ENCODE measurements at regions not wholly inside any gene's neighbourhood (a gene's known extent, or its start where the extent isn't known, plus 50 kb on each side); places are given as distances from the start of the nearest gene placed in this dataset.
A peak's percentile ranks its signal among the peaks of the same experiment; 100 is the strongest.

DNA sequence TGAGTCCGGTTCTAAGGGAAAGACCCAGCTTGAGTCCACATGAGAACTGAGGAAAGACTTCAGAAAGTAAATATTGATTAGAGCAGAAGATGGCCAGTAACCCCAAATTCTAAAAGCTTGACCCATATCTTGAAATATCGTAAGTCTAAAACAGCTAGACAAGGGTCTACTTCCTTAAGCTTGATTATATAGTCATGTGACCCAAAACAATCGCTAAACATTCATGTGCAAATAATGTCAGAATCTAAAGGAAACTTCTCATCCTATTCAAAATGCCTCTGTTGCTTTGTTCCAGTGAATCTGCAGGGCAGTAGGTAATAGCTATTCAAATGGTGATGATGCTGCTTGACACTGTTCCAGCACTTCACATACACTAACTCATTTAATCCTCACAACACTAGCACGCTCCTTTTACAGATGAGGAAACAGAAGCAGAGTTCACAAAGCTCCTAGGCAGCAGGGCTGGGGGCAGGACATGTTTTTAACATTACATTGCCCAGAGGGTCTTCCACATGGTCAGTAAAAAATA, 52.6 kb downstream of the TCF20 start:
- H3K9me3 Mint-ChIP-seq, result no peaks in the 10 kb centered on the region
- ATAC-seq (no peak), DNase-seq (no peak)
- TF ChIP-seq CTCF (IDR thresholded peaks at IDR 0.05), result no peak
- intact Hi-C loops (cut with micrococcal nuclease), result no loop called here
- H3K4me1 Mint-ChIP-seq (ENCODE audit: low read depth), result peaks cover 46% of the 10 kb centered on the region
- peaks cover 16% of the 10 kb centered on the region for H3K36me3 Mint-ChIP-seq (ENCODE audit: low read depth)
- no peaks in the 10 kb centered on the region for H3K27me3 Mint-ChIP-seq
- peak overlapping the region; percentile 90 for H3K27ac Mint-ChIP-seq
- H3K4me3 Mint-ChIP-seq, result no peak overlapping the region
- ChIA-PET CTCF (interaction anchor here (1.1 to 2.0 kb wide), 5 partner anchors 9 to 252 kb away, joined by 3 to 6 read pairs (median 3); no protein-coding TSS in a partner anchor), POLR2A (interaction anchor here (0.8 kb wide), 1 partner anchor 677 kb away, joined by 3 read pairs; no protein-coding TSS in a partner anchor)

DNA sequence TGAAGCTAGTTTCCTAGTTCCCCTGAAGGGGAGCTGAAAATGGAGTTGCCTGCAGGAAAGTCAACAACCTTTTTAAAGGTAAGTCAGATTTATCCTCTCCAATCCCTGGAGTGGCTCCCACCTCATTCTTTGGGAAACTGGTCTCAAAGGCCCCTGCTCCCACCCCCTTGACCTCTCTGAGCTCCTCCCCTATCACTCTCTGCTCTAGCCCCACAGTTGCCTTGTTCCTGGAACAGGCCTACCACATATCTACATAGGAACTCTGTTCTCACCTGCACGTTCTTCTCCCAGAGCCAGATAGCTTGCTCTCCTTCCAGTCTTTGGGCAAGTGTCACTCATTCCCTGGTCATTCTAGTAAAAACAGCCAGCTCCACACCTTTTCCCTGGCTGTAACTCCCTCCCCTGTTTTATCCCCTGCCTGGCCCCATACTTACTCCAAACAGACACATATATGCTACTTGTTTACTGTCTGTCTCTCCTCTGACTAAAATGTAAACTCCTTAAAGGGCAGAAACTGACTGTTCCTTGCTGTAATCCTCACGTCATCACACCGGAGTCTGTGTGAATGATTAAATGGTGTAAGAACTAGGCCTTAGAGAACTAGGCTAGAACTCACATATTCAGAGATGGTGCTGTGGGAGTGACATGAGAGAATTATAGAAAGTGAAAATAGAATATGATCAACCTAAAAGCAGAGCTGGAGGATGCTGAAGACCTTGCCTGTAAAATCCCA, 53.3 kb downstream of the TCF20 start:
- Mint-ChIP-seq H3K27ac (peak overlapping the region; percentile 90), H3K36me3 (ENCODE audit: low read depth) (peaks cover 18% of the 10 kb centered on the region), H3K27me3 (no peaks in the 10 kb centered on the region), H3K4me1 (ENCODE audit: low read depth) (peaks cover 40% of the 10 kb centered on the region), H3K9me3 (no peaks in the 10 kb centered on the region), H3K4me3 (no peak overlapping the region)
- intact Hi-C loops (cut with micrococcal nuclease), result no loop called here
- DNase-seq, result peak; percentile 23
- no peak for TF ChIP-seq CTCF (IDR thresholded peaks at IDR 0.05)
- ATAC-seq, result peak; percentile 83
- POLR2A ChIA-PET, result interaction anchor here (0.8 kb wide), 1 partner anchor 677 kb away, joined by 3 read pairs; no protein-coding TSS in a partner anchor
- CTCF ChIA-PET, result interaction anchor here (1.2 to 2.0 kb wide), 4 partner anchors 9 to 251 kb away, joined by 3 to 6 read pairs (median 4); no protein-coding TSS in a partner anchor

DNA sequence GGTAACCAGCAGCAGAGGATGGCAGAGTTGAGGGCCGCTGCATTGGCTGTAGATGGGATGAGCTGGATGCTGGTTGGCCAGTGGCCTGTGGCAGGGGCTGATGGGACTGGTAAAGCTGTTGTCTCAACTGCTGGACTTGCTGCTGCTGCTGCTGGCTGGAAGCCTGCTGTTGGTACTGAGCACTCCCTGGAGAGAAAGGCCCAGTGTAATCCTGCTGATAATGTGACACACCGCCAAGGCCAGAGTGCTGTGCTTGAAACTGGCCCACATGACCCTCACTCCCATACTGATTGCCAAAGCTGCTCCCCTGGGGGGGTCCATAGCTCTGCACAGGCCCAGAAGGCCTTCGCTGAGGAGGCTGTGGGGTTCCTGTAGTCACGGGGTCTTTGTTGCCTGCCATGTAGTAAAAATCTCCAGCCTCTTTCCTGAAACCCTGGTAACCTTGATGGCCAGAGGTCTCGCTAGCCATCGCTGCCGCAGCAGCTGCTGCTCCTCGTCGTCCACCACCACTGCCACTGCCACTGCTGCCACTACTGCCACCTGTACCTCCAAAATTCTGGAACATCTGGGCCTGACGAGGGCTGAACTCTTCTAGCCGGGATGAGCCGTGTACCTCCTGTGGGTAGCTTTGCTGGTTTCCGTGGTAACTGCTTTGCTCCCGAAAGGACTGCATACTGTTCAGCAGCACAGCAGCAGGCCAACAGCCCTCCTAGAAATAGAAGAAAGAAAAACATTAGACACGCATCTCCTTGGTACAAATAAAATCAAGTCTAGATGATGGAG, 55.6 kb downstream of the TCF20 start:
- intact Hi-C loops (cut with micrococcal nuclease), result no loop called here
- DNase-seq, result no peak
- no peaks in the 10 kb centered on the region for H3K9me3 Mint-ChIP-seq
- H3K27me3 Mint-ChIP-seq, result no peaks in the 10 kb centered on the region
- CTCF ChIA-PET, result interaction anchor here (1.4 kb wide), 1 partner anchor 22 kb away, joined by 3 read pairs; no protein-coding TSS in a partner anchor
- H3K4me3 Mint-ChIP-seq, result no peak overlapping the region
- POLR2A ChIA-PET, result no interaction called here
- ATAC-seq, result no peak
- H3K27ac Mint-ChIP-seq, result no peak overlapping the region
- peaks cover 30% of the 10 kb centered on the region for H3K4me1 Mint-ChIP-seq (ENCODE audit: low read depth)
- H3K36me3 Mint-ChIP-seq (ENCODE audit: low read depth), result peaks cover 29% of the 10 kb centered on the region
- TF ChIP-seq CTCF (IDR thresholded peaks at IDR 0.05), result no peak

GRCh38 chr22:42208362-42208761, 62.1 kb downstream of the TCF20 start:
- no peak for DNase-seq
- no peak for TF ChIP-seq CTCF (IDR thresholded peaks at IDR 0.05)
- H3K4me1 Mint-ChIP-seq (ENCODE audit: low read depth), result peaks cover 37% of the 10 kb centered on the region
- no peak overlapping the region for H3K4me3 Mint-ChIP-seq
- H3K9me3 Mint-ChIP-seq, result no peaks in the 10 kb centered on the region
- H3K36me3 Mint-ChIP-seq (ENCODE audit: low read depth), result peaks cover 37% of the 10 kb centered on the region
- no peak for ATAC-seq
- ChIA-PET POLR2A (no interaction called here), CTCF (no interaction called here)
- H3K27me3 Mint-ChIP-seq, result no peaks in the 10 kb centered on the region
- intact Hi-C loops (cut with micrococcal nuclease), result no loop called here
- H3K27ac Mint-ChIP-seq, result peak overlapping the region; percentile 13

Data from activated CD8-positive, alpha-beta T cell treated with anti-CD3 and anti-CD28 coated beads for 36 hours (primary cell).